AG10803 (cell line): ENCODE measurements at regions not wholly inside any gene's neighbourhood (a gene's known extent, or its start where the extent isn't known, plus 50 kb on each side); places are given as distances from the start of the nearest gene placed in this dataset.

Experiments
- DNase-seq: peaks from one replicate; pipeline ENCODE4 v3.0.0; 2010; ENCODE audit warnings: low read depth
- H3K4me3 ChIP-seq: 2 replicates; pipeline ENCODE4 v1.5.1; 2011; ENCODE audit warnings: mild to moderate bottlenecking, low read length, control low read depth
- CTCF ChIP-seq: conservative IDR thresholded peaks from 2 replicates; pipeline ENCODE4 v1.5.1; 2011; ENCODE audit warnings: mild to moderate bottlenecking, low read length, control low read depth, inconsistent platforms

GRCh38 chr4:176921256-176921655 lies 128.5 kb upstream of the VEGFC start:
- TF ChIP-seq CTCF: no peak
- no peak for DNase-seq
- H3K4me3 ChIP-seq: no peak overlapping the region

GRCh38 chr4:176924238-176924637 lies 131.5 kb upstream of the VEGFC start:
- H3K4me3 ChIP-seq: no peak overlapping the region
- no peak for DNase-seq
- no peak for TF ChIP-seq CTCF

- H3K4me3 ChIP-seq: no peak overlapping the region
- DNase-seq: no peak
- TF ChIP-seq CTCF: no peak
Measured at GRCh38 chr4:176925962-176926361, 133.2 kb upstream of the VEGFC start.

- no peak for TF ChIP-seq CTCF
- DNase-seq: no peak
- no peak overlapping the region for H3K4me3 ChIP-seq
Measured at GRCh38 chr4:176927117-176927516, 134.4 kb upstream of the VEGFC start.

- no peak overlapping the region for H3K4me3 ChIP-seq
- DNase-seq: peak; percentile 76
- TF ChIP-seq CTCF: no peak
Measured at GRCh38 chr4:176927664-176928063, 134.9 kb upstream of the VEGFC start.

- peak; percentile 41 for DNase-seq
- no peak overlapping the region for H3K4me3 ChIP-seq
- no peak for TF ChIP-seq CTCF
Measured at GRCh38 chr4:176939445-176939844, 146.7 kb upstream of the VEGFC start.

- peak; percentile 33 for DNase-seq
- TF ChIP-seq CTCF: no peak
- H3K4me3 ChIP-seq: no peak overlapping the region
Measured at GRCh38 chr4:176945334-176945733, 152.6 kb upstream of the VEGFC start.
